ENCODE measurements at regions not wholly inside any gene's neighbourhood (a gene's known extent, or its start where the extent isn't known, plus 50 kb on each side); places are given as distances from the start of the nearest gene placed in this dataset.

DNA sequence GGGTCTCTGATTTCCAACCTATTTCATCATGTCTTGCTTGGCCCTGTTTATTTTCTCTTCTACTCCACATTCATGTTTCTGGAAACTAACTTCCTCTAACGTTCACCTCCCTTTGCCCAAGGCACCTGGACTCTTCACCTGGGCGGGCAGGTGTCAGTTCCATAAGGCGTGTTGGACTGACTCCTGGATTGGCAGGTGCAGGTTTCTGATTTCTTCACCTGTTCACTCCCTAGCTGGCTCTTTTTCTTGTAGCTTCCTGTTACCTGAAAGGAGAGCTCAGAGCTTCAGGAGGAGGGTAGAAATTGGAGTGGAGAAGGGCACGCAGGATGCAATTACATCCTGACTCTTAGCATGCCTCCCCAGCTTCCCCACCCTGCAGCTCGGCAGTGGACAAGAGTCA is 350.8 kb upstream of the KLF3 start:
- DNase-seq (ENCODE audit: low read depth): no peak

DNA sequence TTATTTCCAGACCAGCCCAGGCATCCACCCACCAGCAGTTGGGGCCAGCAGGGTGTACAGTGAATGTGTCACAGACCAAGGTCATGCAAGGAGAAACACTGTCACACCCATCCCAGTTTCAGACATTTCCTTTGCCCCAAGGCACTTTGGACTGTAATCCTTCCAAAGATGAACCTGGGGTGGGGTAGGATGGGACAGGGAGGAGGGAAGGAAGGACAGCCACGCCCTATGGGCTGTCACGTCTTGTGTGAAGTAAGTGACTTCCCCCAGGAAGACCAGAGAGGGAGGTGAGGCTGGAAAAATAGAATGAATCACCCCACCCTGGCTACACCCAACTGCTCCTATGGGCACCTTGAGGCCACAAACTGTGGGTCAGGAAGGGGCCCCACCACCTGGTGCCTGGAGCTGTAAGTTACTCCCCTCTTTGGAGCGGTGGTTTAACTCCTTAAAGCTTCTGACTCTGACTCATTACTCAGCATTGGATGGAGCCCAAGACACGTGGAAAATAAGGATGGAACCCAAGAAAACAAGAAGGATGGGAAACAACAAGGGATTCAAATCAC is 349.9 kb upstream of the KLF3 start:
- no peak for DNase-seq (ENCODE audit: low read depth)

DNA sequence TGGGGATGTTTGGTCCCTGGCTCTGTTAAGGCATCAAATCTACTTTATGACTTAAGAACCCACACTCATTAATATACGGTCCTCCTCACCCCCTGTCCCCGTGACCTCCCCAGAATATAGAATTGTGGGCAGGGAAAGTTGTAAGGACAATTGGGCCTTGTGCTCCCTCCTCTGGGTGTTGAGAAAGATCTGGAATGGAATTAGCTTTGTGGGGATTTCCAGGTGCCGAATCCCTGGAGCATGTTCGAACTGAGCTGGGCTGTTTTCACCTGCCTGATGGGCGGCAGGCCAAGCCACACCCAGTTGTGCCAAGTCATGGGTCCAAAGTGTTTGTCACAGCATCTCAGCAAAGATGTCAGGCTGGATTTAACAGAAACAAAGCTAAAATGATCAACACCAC is 349.3 kb upstream of the KLF3 start:
- DNase-seq (ENCODE audit: low read depth): no peak

GRCh38 chr4:38315286-38315685 is 348.7 kb upstream of the KLF3 start:
- DNase-seq (ENCODE audit: low read depth): no peak

DNA sequence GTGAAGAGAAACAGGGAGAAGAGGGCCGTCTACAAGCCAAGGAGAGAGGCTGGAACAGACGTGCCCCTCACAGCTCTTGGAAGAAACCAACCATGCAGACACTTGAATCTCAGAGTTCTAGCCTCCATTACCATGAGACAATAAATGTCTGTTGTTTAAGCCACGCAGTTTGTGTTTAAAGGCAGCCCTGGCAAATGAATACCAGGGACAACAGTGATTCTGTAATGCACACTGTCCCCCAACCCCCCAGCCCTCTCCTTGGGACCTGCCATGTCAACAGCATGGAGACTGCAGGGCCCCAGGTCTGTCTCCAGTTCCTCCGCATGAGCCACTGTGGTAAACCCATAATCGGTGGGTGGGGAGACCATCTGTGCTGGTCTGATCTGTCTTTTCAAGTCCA is 348.0 kb upstream of the KLF3 start:
- DNase-seq (ENCODE audit: low read depth): no peak

GRCh38 chr4:38317041-38317674 is 346.8 kb upstream of the KLF3 start:
- DNase-seq (ENCODE audit: low read depth): no peak

- DNase-seq (ENCODE audit: low read depth): peak; percentile 49
These were observed 345.1 kb upstream of the KLF3 start for GRCh38 chr4:38318737-38319455.

GRCh38 chr4:38319456-38320342 is 344.3 kb upstream of the KLF3 start:
- peak; percentile 73 for DNase-seq (ENCODE audit: low read depth)

GRCh38 chr4:38320343-38320695 is 343.7 kb upstream of the KLF3 start:
- no peak for DNase-seq (ENCODE audit: low read depth)

GRCh38 chr4:38320833-38321232 is 343.2 kb upstream of the KLF3 start:
- DNase-seq (ENCODE audit: low read depth): no peak

DNA sequence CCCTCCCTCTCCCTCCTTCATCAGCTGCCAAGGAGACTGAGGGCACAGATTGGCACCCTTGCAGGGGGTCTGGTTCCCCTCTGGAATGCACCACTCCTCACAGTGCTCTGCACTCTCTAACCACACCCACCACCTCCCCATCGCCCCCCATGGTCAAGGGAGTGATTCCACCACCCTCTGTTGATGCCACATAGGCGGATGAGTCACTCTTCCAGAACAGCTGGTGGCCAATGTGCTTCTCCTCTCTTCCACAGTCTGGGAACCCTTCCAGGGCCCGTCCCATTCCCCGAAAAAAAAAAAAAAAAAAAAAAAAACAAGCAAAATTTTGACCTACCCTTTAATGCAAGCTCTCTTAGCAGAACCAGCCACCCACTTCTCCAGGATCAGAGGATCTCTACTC is 341.3 kb upstream of the KLF3 start:
- no peak for DNase-seq (ENCODE audit: low read depth)

- DNase-seq (ENCODE audit: low read depth): no peak
These were observed 340.8 kb upstream of the KLF3 start for GRCh38 chr4:38323141-38323641.

DNA sequence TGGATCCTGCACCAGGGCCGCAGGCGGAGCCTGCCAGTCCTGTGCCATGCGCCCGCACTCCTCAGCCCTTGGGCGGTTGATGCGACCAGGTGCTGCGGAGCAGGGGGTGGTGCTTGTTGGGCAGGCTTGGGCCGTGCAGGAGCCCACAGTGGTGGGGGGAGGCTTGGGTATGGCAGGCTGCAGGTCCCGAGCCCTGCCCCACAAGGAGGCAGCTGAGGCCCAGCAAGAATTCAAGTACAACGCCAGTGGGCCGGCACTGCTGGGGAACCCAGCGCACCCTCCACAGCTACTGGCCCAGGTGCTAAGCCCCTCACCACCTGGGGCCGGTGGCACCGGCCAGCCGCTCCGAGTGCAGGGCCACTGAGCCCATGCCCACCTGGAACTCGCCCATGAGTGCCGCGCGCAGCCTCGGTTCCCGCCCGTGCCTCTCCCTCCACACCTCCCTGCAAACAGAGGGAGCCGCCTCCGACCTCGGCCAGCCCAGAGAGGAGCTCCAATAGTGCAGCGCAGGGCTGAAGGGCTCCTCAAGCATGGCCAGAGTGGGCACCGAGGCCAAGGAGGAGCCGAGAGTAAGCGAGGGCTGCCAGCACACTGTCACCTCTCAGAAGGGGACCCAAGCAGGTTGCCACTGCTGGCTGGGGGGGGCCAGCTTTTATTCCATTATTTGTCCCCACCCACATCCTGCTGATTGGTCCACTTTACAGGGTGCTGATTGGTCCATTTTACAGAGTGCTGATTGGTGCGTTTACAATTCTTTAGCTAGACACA is 339.0 kb upstream of the KLF3 start:
- no peak for DNase-seq (ENCODE audit: low read depth)

DNA sequence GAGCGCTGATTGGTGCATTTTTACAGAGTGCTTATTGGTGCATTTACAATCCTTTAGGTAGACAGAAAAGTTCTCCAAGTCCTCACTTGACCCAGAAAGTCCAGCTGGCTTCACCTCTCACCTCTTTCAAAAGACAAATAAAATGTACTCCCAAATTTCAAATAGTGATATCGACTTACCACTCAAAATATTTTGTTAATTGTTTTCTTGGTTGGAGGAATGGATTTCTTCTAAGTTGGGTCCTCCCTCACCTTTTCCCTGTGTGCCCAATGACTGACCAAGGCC is 338.4 kb upstream of the KLF3 start:
- DNase-seq (ENCODE audit: low read depth): no peak

DNA sequence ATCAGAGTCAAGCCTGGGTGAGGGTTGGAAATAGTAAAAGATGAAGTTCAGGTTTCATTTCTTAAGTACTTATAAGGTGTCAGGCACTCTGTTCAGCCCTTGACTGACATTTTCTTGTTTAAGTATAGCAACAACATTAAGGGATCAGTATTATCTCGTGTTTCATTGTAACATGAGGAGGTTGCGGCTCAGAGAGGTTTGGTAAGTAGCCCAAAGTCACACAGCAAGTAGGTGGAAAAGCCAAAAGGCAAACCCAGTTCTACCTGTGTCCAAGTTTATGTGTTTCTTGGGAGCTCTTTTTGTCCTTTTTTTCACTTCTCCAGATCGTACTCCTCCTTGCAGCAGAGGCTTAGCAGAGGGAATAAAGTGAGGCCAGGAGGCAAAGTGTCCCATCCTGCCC is 337.5 kb upstream of the KLF3 start:
- DNase-seq (ENCODE audit: low read depth): no peak

DNA sequence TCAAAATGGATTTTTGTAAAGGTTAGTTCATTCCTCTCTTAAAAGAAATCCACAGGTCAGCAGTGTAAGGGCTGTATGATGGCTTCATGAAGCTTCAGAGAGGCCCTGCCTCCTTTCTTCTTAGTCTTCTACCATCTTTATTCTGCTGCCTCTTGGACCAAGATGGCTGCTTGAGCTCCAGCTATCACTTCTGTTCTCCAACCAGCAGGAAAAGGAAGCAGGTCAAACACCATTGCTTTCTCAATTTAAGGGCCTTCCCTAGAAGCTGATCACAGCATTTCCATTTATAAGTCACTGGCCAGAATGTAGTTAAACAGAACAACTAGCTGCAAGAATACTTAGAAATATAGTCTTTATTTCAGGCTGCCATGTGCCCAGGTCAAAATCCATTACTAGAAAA is 336.8 kb upstream of the KLF3 start:
- no peak for DNase-seq (ENCODE audit: low read depth)

DNA sequence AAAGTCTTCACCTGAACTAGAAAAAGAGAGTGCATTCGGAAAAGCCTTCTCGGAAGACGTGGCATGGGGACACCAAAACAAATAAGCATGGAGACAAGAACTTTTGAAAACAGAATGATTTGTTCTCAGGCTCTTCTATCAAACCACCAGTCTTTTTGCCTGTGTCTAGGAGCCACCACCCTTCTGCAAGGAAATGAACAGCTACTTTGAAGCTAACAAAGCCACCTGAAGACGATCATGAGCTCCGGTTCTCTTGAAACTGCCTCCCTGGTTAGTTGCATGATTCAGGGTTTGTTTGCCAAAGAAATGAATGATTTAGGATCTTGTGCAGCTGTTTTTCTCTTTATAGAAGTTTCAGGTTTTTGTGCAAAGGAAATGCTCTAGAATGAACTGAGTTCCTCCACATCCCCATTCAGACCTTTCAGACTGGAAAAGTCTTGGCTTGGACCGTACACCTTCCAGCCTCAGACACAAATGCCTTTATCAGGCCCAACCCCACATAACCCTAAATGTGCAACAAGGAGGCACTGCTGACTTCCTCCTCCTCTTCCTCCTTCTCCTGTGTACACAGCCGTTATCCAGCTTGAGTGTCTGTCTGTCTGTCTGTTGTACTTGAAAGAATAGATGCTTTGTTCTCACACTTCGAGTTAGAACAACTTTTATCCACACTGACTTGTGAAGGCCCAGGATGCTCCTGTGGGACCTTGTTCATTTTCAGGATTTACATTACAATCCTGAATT is 334.8 kb upstream of the KLF3 start:
- no peak for DNase-seq (ENCODE audit: low read depth)

- no peak for DNase-seq (ENCODE audit: low read depth)
These were observed 333.7 kb upstream of the KLF3 start for GRCh38 chr4:38330321-38330720.

DNA sequence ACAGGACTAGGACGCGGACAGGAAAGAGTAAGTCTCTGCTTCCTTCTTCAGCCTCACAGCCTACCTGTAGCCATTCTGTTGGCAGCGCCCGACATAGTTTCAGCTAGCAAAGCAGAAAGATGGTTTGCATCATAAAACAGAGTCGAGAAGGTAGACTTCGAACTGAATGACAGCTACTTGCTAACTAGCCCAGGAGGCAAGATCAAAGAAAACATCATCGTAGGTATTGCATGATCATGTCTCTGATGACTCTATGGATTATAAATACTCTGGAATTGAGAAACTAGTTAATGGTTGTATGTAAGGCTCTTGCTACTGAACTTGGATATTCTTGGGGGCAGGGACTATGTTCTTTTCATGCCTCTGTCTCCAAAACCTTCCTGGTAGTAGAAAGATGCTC is 333.1 kb upstream of the KLF3 start:
- DNase-seq (ENCODE audit: low read depth): no peak

GRCh38 chr4:38332699-38333098 is 331.3 kb upstream of the KLF3 start:
- DNase-seq (ENCODE audit: low read depth): no peak

DNA sequence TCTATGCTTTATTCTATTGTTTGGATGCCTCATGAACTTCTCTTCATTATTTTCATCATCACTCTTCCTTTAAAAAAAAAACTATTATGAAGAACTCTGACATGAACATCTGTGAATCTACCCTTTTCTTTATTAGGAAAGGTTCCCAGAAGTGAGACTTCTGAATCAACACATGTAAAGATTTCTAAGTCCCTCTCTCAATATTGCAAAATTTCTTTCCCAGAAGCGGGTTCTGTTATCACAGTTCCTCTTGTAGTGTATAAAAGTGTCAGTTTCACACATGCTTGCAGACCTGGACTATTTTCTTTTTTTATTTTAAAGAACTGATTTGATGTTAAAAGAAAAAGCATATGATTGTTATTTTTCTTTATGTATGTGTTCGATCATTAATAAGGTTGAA is 330.8 kb upstream of the KLF3 start:
- no peak for DNase-seq (ENCODE audit: low read depth)

Measured in stimulated activated CD8-positive, alpha-beta memory T cell treated with anti-CD3 and anti-CD28 coated beads, Interleukin-12 subunit alpha, Interleukin-12 subunit beta, amount 100 ng/mL, for 4 hours (primary cell).